ENCODE measurements at regions not wholly inside any gene's neighbourhood (a gene's known extent, or its start where the extent isn't known, plus 50 kb on each side); places are given as distances from the start of the nearest gene placed in this dataset.
"Not testable (repeated sequence)": the region's sequence is repeated elsewhere in the genome, so short reads cannot be mapped to it uniquely, and the experiment has no call there.

- no peaks in the 10 kb centered on the region for H3K4me1 ChIP-seq (ENCODE audit: control insufficient read depth in 2 of 2, insufficient read depth in 2 of 2, low read length in 1 of 2)
- no peaks in the 10 kb centered on the region for H3K36me3 ChIP-seq (ENCODE audit: control insufficient read depth in 2 of 2, insufficient read depth in 2 of 2, low read length in 1 of 2)
- no peak overlapping the region for H3K27ac ChIP-seq (ENCODE audit: low read depth in 2 of 2, low read length in 1 of 2)
- no peaks in the 10 kb centered on the region for H3K27me3 ChIP-seq (ENCODE audit: control insufficient read depth in 1 of 2, insufficient read depth in 2 of 2, low read length in 2 of 2)
- peaks cover 0 to 5% of the 10 kb centered on the region in 2 donors for H3K9me3 ChIP-seq (ENCODE audit: control insufficient read depth in 2 of 2, insufficient read depth in 1 of 2, low read depth in 1 of 2, low read length in 1 of 2)
- 66 to 81% methylated on average over 3 of the region's 3 CpGs for WGBS, 2 donors
- no peak overlapping the region for H3K4me3 ChIP-seq (ENCODE audit: low read depth in 1 of 2, low read length in 2 of 2)
Observed at GRCh38 chr4:78704981-78705683, 71.0 kb upstream of the BMP2K start.

GRCh38 chr4:78706302-78706701 is 69.8 kb upstream of the BMP2K start:
- H3K36me3 ChIP-seq (ENCODE audit: control insufficient read depth in 2 of 2, insufficient read depth in 2 of 2, low read length in 1 of 2): no peaks in the 10 kb centered on the region

GRCh38 chr4:78707268-78707667 is 68.9 kb upstream of the BMP2K start:
- 59 to 72% methylated on average over 2 of the region's 2 CpGs for WGBS, 2 donors

More at GRCh38 chr4:78706302-78706701, 69.8 kb upstream of the BMP2K start:
- H3K9me3 ChIP-seq (ENCODE audit: control insufficient read depth in 2 of 2, insufficient read depth in 1 of 2, low read depth in 1 of 2, low read length in 1 of 2): peaks cover 0 to 5% of the 10 kb centered on the region in 2 donors
- no peak overlapping the region for H3K27ac ChIP-seq (ENCODE audit: low read depth in 2 of 2, low read length in 1 of 2)
- 64 to 66% methylated on average over 6 of the region's 6 CpGs for WGBS, 2 donors
- H3K27me3 ChIP-seq (ENCODE audit: control insufficient read depth in 1 of 2, insufficient read depth in 2 of 2, low read length in 2 of 2): no peaks in the 10 kb centered on the region
- H3K4me3 ChIP-seq (ENCODE audit: low read depth in 1 of 2, low read length in 2 of 2): no peak overlapping the region
- H3K4me1 ChIP-seq (ENCODE audit: control insufficient read depth in 2 of 2, insufficient read depth in 2 of 2, low read length in 1 of 2): no peaks in the 10 kb centered on the region

GRCh38 chr4:78707793-78708192 is 68.4 kb upstream of the BMP2K start:
- 80% methylated on average over 5 of the region's 5 CpGs for WGBS, 2 donors
- Histone ChIP-seq H3K36me3 (ENCODE audit: control insufficient read depth in 2 of 2, insufficient read depth in 2 of 2, low read length in 1 of 2) (no peaks in the 10 kb centered on the region), H3K27ac (ENCODE audit: low read depth in 2 of 2, low read length in 1 of 2) (no peak overlapping the region), H3K27me3 (ENCODE audit: control insufficient read depth in 1 of 2, insufficient read depth in 2 of 2, low read length in 2 of 2) (no peaks in the 10 kb centered on the region), H3K4me1 (ENCODE audit: control insufficient read depth in 2 of 2, insufficient read depth in 2 of 2, low read length in 1 of 2) (no peaks in the 10 kb centered on the region), H3K4me3 (ENCODE audit: low read depth in 1 of 2, low read length in 2 of 2) (no peak overlapping the region), H3K9me3 (ENCODE audit: control insufficient read depth in 2 of 2, insufficient read depth in 1 of 2, low read depth in 1 of 2, low read length in 1 of 2) (peaks cover 0 to 2% of the 10 kb centered on the region in 2 donors)

More at GRCh38 chr4:78707268-78707667, 68.9 kb upstream of the BMP2K start:
- H3K4me3 ChIP-seq (ENCODE audit: low read depth in 1 of 2, low read length in 2 of 2): no peak overlapping the region
- no peaks in the 10 kb centered on the region for H3K36me3 ChIP-seq (ENCODE audit: control insufficient read depth in 2 of 2, insufficient read depth in 2 of 2, low read length in 1 of 2)
- no peaks in the 10 kb centered on the region for H3K27me3 ChIP-seq (ENCODE audit: control insufficient read depth in 1 of 2, insufficient read depth in 2 of 2, low read length in 2 of 2)
- no peaks in the 10 kb centered on the region for H3K4me1 ChIP-seq (ENCODE audit: control insufficient read depth in 2 of 2, insufficient read depth in 2 of 2, low read length in 1 of 2)
- H3K9me3 ChIP-seq (ENCODE audit: control insufficient read depth in 2 of 2, insufficient read depth in 1 of 2, low read depth in 1 of 2, low read length in 1 of 2): peaks cover 0 to 5% of the 10 kb centered on the region in 2 donors
- H3K27ac ChIP-seq (ENCODE audit: low read depth in 2 of 2, low read length in 1 of 2): no peak overlapping the region

- Histone ChIP-seq H3K27me3 (ENCODE audit: control insufficient read depth in 1 of 2, insufficient read depth in 2 of 2, low read length in 2 of 2) (no peaks in the 10 kb centered on the region), H3K27ac (ENCODE audit: low read depth in 2 of 2, low read length in 1 of 2) (no peak overlapping the region), H3K9me3 (ENCODE audit: control insufficient read depth in 2 of 2, insufficient read depth in 1 of 2, low read depth in 1 of 2, low read length in 1 of 2) (no peaks in the 10 kb centered on the region), H3K4me3 (ENCODE audit: low read depth in 1 of 2, low read length in 2 of 2) (no peak overlapping the region), H3K36me3 (ENCODE audit: control insufficient read depth in 2 of 2, insufficient read depth in 2 of 2, low read length in 1 of 2) (no peaks in the 10 kb centered on the region), H3K4me1 (ENCODE audit: control insufficient read depth in 2 of 2, insufficient read depth in 2 of 2, low read length in 1 of 2) (no peaks in the 10 kb centered on the region)
Observed at GRCh38 chr4:78710536-78710935, 65.6 kb upstream of the BMP2K start.

- Histone ChIP-seq H3K4me1 (ENCODE audit: control insufficient read depth in 2 of 2, insufficient read depth in 2 of 2, low read length in 1 of 2) (no peaks in the 10 kb centered on the region), H3K9me3 (ENCODE audit: control insufficient read depth in 2 of 2, insufficient read depth in 1 of 2, low read depth in 1 of 2, low read length in 1 of 2) (no peaks in the 10 kb centered on the region), H3K27ac (ENCODE audit: low read depth in 2 of 2, low read length in 1 of 2) (no peak overlapping the region), H3K36me3 (ENCODE audit: control insufficient read depth in 2 of 2, insufficient read depth in 2 of 2, low read length in 1 of 2) (no peaks in the 10 kb centered on the region), H3K27me3 (ENCODE audit: control insufficient read depth in 1 of 2, insufficient read depth in 2 of 2, low read length in 2 of 2) (no peaks in the 10 kb centered on the region), H3K4me3 (ENCODE audit: low read depth in 1 of 2, low read length in 2 of 2) (no peak overlapping the region)
- 85 to 86% methylated on average over 3 of the region's 3 CpGs for WGBS, 2 donors
Observed at GRCh38 chr4:78711676-78712075, 64.5 kb upstream of the BMP2K start.

- not testable (repeated sequence) for H3K27me3 ChIP-seq (ENCODE audit: control insufficient read depth in 1 of 2, insufficient read depth in 2 of 2, low read length in 2 of 2); H3K27ac ChIP-seq (ENCODE audit: low read depth in 2 of 2, low read length in 1 of 2); H3K4me3 ChIP-seq (ENCODE audit: low read depth in 1 of 2, low read length in 2 of 2); H3K36me3 ChIP-seq (ENCODE audit: control insufficient read depth in 2 of 2, insufficient read depth in 2 of 2, low read length in 1 of 2); H3K9me3 ChIP-seq (ENCODE audit: control insufficient read depth in 2 of 2, insufficient read depth in 1 of 2, low read depth in 1 of 2, low read length in 1 of 2); H3K4me1 ChIP-seq (ENCODE audit: control insufficient read depth in 2 of 2, insufficient read depth in 2 of 2, low read length in 1 of 2)
- WGBS, 2 donors: 89 to 90% methylated on average over 4 of the region's 4 CpGs
Observed at GRCh38 chr4:78714598-78714997, 61.6 kb upstream of the BMP2K start.

GRCh38 chr4:78715372-78715771 is 60.8 kb upstream of the BMP2K start:
- not testable (repeated sequence) for H3K27me3 ChIP-seq (ENCODE audit: control insufficient read depth in 1 of 2, insufficient read depth in 2 of 2, low read length in 2 of 2); H3K9me3 ChIP-seq (ENCODE audit: control insufficient read depth in 2 of 2, insufficient read depth in 1 of 2, low read depth in 1 of 2, low read length in 1 of 2); H3K4me1 ChIP-seq (ENCODE audit: control insufficient read depth in 2 of 2, insufficient read depth in 2 of 2, low read length in 1 of 2); H3K4me3 ChIP-seq (ENCODE audit: low read depth in 1 of 2, low read length in 2 of 2); H3K36me3 ChIP-seq (ENCODE audit: control insufficient read depth in 2 of 2, insufficient read depth in 2 of 2, low read length in 1 of 2); H3K27ac ChIP-seq (ENCODE audit: low read depth in 2 of 2, low read length in 1 of 2)
- WGBS, 2 donors: 79 to 87% methylated on average over 4 of the region's 6 CpGs

- not testable (repeated sequence) for H3K4me3 ChIP-seq (ENCODE audit: low read depth in 1 of 2, low read length in 2 of 2); H3K36me3 ChIP-seq (ENCODE audit: control insufficient read depth in 2 of 2, insufficient read depth in 2 of 2, low read length in 1 of 2); H3K27me3 ChIP-seq (ENCODE audit: control insufficient read depth in 1 of 2, insufficient read depth in 2 of 2, low read length in 2 of 2); H3K9me3 ChIP-seq (ENCODE audit: control insufficient read depth in 2 of 2, insufficient read depth in 1 of 2, low read depth in 1 of 2, low read length in 1 of 2); H3K4me1 ChIP-seq (ENCODE audit: control insufficient read depth in 2 of 2, insufficient read depth in 2 of 2, low read length in 1 of 2); H3K27ac ChIP-seq (ENCODE audit: low read depth in 2 of 2, low read length in 1 of 2)
- WGBS, 2 donors: 91 to 92% methylated on average over 8 of the region's 8 CpGs
Observed at GRCh38 chr4:78717712-78718111, 58.4 kb upstream of the BMP2K start.

GRCh38 chr4:78720204-78720603 is 55.9 kb upstream of the BMP2K start:
- Histone ChIP-seq H3K4me1 (ENCODE audit: control insufficient read depth in 2 of 2, insufficient read depth in 2 of 2, low read length in 1 of 2) (no peaks in the 10 kb centered on the region), H3K4me3 (ENCODE audit: low read depth in 1 of 2, low read length in 2 of 2) (no peak overlapping the region), H3K9me3 (ENCODE audit: control insufficient read depth in 2 of 2, insufficient read depth in 1 of 2, low read depth in 1 of 2, low read length in 1 of 2) (no peaks in the 10 kb centered on the region), H3K27ac (ENCODE audit: low read depth in 2 of 2, low read length in 1 of 2) (no peak overlapping the region), H3K36me3 (ENCODE audit: control insufficient read depth in 2 of 2, insufficient read depth in 2 of 2, low read length in 1 of 2) (no peaks in the 10 kb centered on the region), H3K27me3 (ENCODE audit: control insufficient read depth in 1 of 2, insufficient read depth in 2 of 2, low read length in 2 of 2) (no peaks in the 10 kb centered on the region)
- 88 to 92% methylated on average over 3 of the region's 3 CpGs for WGBS, 2 donors

All from esophagus (tissue), 2 donors.